Lower lobe of right lung (tissue), 2 donors: ENCODE measurements at regions not wholly inside any gene's neighbourhood (a gene's known extent, or its start where the extent isn't known, plus 50 kb on each side); places are given as distances from the start of the nearest gene placed in this dataset.

ENCODE experiments used
- ATAC-seq, 2 donors: fragments of 200-7000 bp; cut with Tn5 transposase; one replicate each; pipeline ENCODE4 v1.9.1; 2020 to 2022; ENCODE audit warnings: mild to moderate bottlenecking in 2 of 2, moderate library complexity in 2 of 2
- DNase-seq: peaks from one replicate; pipeline ENCODE4 v3.0.0-alpha.2; 2020
- H3K27ac ChIP-seq: fragments of 200-600 bp; one replicate; pipeline ENCODE4 v1.8.0; 2022
- H3K27me3 ChIP-seq: fragments of 200-600 bp; one replicate; pipeline ENCODE4 v1.8.0; 2022; ENCODE audit warnings: low read depth
- H3K36me3 ChIP-seq: fragments of 200-600 bp; one replicate; pipeline ENCODE4 v1.8.0; 2022; ENCODE audit warnings: mild to moderate bottlenecking
- H3K4me1 ChIP-seq: fragments of 200-600 bp; one replicate; pipeline ENCODE4 v1.8.0; 2022
- H3K4me3 ChIP-seq: fragments of 200-600 bp; one replicate; pipeline ENCODE4 v1.8.0; 2022; ENCODE audit warnings: mild to moderate bottlenecking
- H3K9me3 ChIP-seq: fragments of 200-600 bp; one replicate; pipeline ENCODE4 v1.8.0; 2022
- CTCF ChIP-seq: fragments of 200-600 bp; IDR thresholded peaks from one replicate; pipeline ENCODE4 v1.8.0; 2022; ENCODE audit warnings: antibody characterized with exemption, mild to moderate bottlenecking
- intact Hi-C: fragments of 100-400 bp; cut with DNase I; formaldehyde crosslinking; loops from one replicate; pipeline ENCODE4 v1.11.0; 2022
- donor health status: DM: no; HTN: yes; CAD: no; lungs with severe emphysema.

GRCh38 chr6:47936820-47937219 lies 155.0 kb downstream of the OPN5 start:
- no peak for TF ChIP-seq CTCF
- no peaks in the 10 kb centered on the region for H3K27me3 ChIP-seq
- H3K27ac ChIP-seq: no peak overlapping the region
- H3K9me3 ChIP-seq: no peaks in the 10 kb centered on the region
- H3K4me1 ChIP-seq: no peaks in the 10 kb centered on the region
- DNase-seq (no peak), ATAC-seq (no peak)
- H3K4me3 ChIP-seq: no peak overlapping the region
- intact Hi-C loops: no loop called here
- no peaks in the 10 kb centered on the region for H3K36me3 ChIP-seq

GRCh38 chr6:47934023-47934422 lies 152.2 kb downstream of the OPN5 start:
- Histone ChIP-seq H3K4me3 (no peak overlapping the region), H3K4me1 (no peaks in the 10 kb centered on the region), H3K27me3 (no peaks in the 10 kb centered on the region), H3K9me3 (no peaks in the 10 kb centered on the region), H3K27ac (no peak overlapping the region), H3K36me3 (no peaks in the 10 kb centered on the region)
- intact Hi-C loops: no loop called here
- no peak for TF ChIP-seq CTCF
- ATAC-seq (no peak), DNase-seq (no peak)

GRCh38 chr6:47932575-47932974 lies 150.7 kb downstream of the OPN5 start:
- DNase-seq (no peak), ATAC-seq (no peak)
- Histone ChIP-seq H3K4me1 (no peaks in the 10 kb centered on the region), H3K4me3 (no peak overlapping the region), H3K36me3 (no peaks in the 10 kb centered on the region), H3K9me3 (no peaks in the 10 kb centered on the region), H3K27ac (no peak overlapping the region), H3K27me3 (no peaks in the 10 kb centered on the region)
- intact Hi-C loops: no loop called here
- no peak for TF ChIP-seq CTCF

GRCh38 chr6:47924001-47924400 lies 142.2 kb downstream of the OPN5 start:
- TF ChIP-seq CTCF: no peak
- intact Hi-C loops: no loop called here
- ATAC-seq (no peak), DNase-seq (no peak)
- Histone ChIP-seq H3K9me3 (no peaks in the 10 kb centered on the region), H3K27me3 (no peaks in the 10 kb centered on the region), H3K27ac (no peak overlapping the region), H3K4me1 (no peaks in the 10 kb centered on the region), H3K4me3 (no peak overlapping the region), H3K36me3 (no peaks in the 10 kb centered on the region)

- no peak for TF ChIP-seq CTCF
- Histone ChIP-seq H3K27me3 (no peaks in the 10 kb centered on the region), H3K9me3 (no peaks in the 10 kb centered on the region), H3K36me3 (no peaks in the 10 kb centered on the region), H3K4me1 (no peaks in the 10 kb centered on the region), H3K4me3 (no peak overlapping the region), H3K27ac (no peak overlapping the region)
- ATAC-seq (no peak), DNase-seq (no peak)
- intact Hi-C loops: no loop called here
These were observed 140.6 kb downstream of the OPN5 start for GRCh38 chr6:47922391-47922790.

- no peak for TF ChIP-seq CTCF
- no peak overlapping the region for H3K4me3 ChIP-seq
- no peaks in the 10 kb centered on the region for H3K9me3 ChIP-seq
- DNase-seq (no peak), ATAC-seq (no peak)
- no peak overlapping the region for H3K27ac ChIP-seq
- no peaks in the 10 kb centered on the region for H3K4me1 ChIP-seq
- no peaks in the 10 kb centered on the region for H3K27me3 ChIP-seq
- no peaks in the 10 kb centered on the region for H3K36me3 ChIP-seq
- intact Hi-C loops: no loop called here
These were observed 138.0 kb downstream of the OPN5 start for GRCh38 chr6:47919875-47920274.
